ENCODE measurements at regions not wholly inside any gene's neighbourhood (a gene's known extent, or its start where the extent isn't known, plus 50 kb on each side); places are given as distances from the start of the nearest gene placed in this dataset.

DNA sequence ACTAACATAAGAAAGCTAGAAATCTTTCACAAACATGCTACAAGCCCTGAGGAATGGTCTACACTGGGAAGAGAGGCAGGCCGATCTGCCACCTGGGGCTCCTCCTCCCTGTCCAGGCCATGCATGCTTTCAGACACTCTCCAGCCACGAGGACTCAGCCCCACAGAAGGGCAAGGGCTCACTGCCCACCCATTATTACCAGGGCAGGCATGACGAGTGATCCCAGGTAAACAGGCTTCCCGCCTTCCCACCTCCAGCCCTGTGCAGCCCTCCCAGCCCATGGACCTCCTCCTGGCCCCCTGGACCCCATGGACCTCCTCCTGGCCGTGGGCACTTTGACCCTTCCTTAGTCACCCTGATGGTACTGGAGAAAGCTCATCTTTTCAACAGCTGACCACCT is 75.8 kb upstream of the TEX51 start:
- no peaks in the 10 kb centered on the region for H3K36me3 ChIP-seq
- intact Hi-C loops (cut with DNase I): no loop called here
- H3K4me3 ChIP-seq: no peak overlapping the region
- peaks cover 0 to 3% of the 10 kb centered on the region in 2 donors for H3K4me1 ChIP-seq
- TF ChIP-seq, protein P1, sequence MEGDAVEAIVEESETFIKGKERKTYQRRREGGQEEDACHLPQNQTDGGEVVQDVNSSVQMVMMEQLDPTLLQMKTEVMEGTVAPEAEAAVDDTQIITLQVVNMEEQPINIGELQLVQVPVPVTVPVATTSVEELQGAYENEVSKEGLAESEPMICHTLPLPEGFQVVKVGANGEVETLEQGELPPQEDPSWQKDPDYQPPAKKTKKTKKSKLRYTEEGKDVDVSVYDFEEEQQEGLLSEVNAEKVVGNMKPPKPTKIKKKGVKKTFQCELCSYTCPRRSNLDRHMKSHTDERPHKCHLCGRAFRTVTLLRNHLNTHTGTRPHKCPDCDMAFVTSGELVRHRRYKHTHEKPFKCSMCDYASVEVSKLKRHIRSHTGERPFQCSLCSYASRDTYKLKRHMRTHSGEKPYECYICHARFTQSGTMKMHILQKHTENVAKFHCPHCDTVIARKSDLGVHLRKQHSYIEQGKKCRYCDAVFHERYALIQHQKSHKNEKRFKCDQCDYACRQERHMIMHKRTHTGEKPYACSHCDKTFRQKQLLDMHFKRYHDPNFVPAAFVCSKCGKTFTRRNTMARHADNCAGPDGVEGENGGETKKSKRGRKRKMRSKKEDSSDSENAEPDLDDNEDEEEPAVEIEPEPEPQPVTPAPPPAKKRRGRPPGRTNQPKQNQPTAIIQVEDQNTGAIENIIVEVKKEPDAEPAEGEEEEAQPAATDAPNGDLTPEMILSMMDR (IDR thresholded peaks at IDR 0.05): no peak
- H3K9me3 ChIP-seq: no peaks in the 10 kb centered on the region
- DNase-seq: no peak
- H3K27ac ChIP-seq: no peak overlapping the region
- ATAC-seq: no peak
- H3K27me3 ChIP-seq: no peaks in the 10 kb centered on the region

DNA sequence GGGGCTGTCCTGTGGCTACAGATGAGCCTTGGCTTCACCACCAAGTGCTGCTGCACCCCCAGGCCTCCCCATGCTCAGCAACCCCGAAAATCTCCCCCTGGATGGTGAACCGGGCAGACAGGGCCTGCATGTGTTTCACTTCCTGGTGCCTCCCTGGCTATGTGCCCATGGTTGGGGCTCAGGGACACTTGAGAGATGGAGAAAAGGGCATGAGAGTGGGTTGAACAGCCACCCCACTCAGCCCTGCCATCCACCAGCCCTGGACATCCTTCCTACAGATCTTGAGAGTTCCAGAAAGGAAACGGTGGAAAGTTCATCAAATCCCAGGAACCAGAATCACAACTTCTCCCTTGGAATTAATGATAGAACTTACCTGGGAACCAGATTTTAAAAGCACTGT is 74.7 kb upstream of the TEX51 start:
- no peak for ATAC-seq
- Histone ChIP-seq H3K27me3 (no peaks in the 10 kb centered on the region), H3K4me3 (no peak overlapping the region), H3K4me1 (peaks cover 0 to 7% of the 10 kb centered on the region in 2 donors), H3K36me3 (no peaks in the 10 kb centered on the region), H3K9me3 (no peaks in the 10 kb centered on the region), H3K27ac (no peak overlapping the region)
- intact Hi-C loops (cut with DNase I): no loop called here
- DNase-seq: no peak
- TF ChIP-seq, protein P1 (IDR thresholded peaks at IDR 0.05): no peak

DNA sequence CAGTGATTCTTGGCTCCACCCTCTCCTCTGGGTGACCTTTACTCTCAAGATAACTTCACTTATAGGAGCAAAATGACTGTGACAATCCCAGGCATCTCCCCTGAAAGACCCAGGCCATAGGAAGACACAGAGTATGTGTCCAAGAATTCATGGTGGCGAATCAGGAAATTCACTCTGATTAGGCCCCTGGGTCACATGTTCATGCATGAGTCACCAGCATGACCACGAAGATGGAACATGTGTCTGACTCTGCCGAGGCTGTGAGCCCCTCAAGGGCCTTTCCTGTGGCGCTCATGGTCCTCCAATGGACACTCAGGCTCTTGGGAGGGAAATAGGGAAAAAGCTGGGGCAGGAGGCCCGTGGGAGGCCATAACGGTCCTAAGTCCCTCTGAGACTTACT is 74.0 kb upstream of the TEX51 start:
- no peaks in the 10 kb centered on the region for H3K36me3 ChIP-seq
- H3K4me1 ChIP-seq: peaks cover 0 to 7% of the 10 kb centered on the region in 2 donors
- intact Hi-C loops (cut with DNase I): no loop called here
- H3K9me3 ChIP-seq: no peaks in the 10 kb centered on the region
- DNase-seq: no peak
- H3K27ac ChIP-seq: no peak overlapping the region
- H3K27me3 ChIP-seq: no peaks in the 10 kb centered on the region
- no peak for ATAC-seq
- TF ChIP-seq, protein P1 (IDR thresholded peaks at IDR 0.05): no peak
- no peak overlapping the region for H3K4me3 ChIP-seq

DNA sequence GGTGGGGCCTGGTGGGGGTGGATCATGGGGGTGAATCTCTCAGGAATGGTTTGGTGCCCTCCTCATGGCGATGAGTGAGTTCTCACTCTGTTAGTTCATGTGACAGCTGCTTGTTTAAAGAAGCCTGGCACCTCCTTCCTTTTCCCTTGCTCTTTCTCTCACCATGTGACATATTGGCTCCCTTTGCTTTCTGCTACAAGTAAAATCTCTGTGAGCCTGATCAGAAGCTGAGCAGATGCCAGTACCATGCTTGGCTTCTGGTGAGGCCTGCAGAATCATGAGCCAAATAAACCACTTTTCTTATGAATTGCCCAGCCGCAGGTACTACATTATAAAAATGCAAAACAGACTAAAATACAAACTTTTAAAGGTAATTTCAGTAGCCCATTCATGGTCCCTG is 73.4 kb upstream of the TEX51 start:
- DNase-seq: no peak
- Histone ChIP-seq H3K4me1 (peaks cover 0 to 7% of the 10 kb centered on the region in 2 donors), H3K4me3 (no peak overlapping the region), H3K36me3 (no peaks in the 10 kb centered on the region), H3K9me3 (no peaks in the 10 kb centered on the region), H3K27me3 (no peaks in the 10 kb centered on the region), H3K27ac (no peak overlapping the region)
- intact Hi-C loops (cut with DNase I): no loop called here
- no peak for ATAC-seq
- TF ChIP-seq, protein P1 (IDR thresholded peaks at IDR 0.05): no peak

DNA sequence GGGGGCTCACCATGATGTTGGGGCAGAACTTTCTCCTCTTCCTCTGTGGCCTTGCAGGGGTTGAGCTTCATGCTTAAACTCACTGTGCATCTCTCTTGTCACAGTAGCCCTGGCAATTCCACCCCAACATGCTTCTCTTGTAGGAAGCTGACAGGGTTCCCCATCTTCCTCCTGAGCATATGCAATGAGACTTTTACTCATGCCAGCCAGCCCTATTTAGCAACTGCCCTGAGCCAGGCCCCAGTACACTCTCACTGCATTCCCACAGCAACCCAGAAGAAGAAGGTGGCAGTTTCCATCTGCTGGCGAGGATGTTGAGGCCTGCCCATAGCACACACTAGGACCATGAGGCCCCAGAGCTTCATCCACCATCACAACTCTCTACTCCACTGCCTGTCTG is 72.2 kb upstream of the TEX51 start:
- no peaks in the 10 kb centered on the region for H3K36me3 ChIP-seq
- no peak for DNase-seq
- H3K4me1 ChIP-seq: peaks cover 0 to 7% of the 10 kb centered on the region in 2 donors
- no peaks in the 10 kb centered on the region for H3K9me3 ChIP-seq
- intact Hi-C loops (cut with DNase I): no loop called here
- no peak overlapping the region for H3K4me3 ChIP-seq
- no peak overlapping the region for H3K27ac ChIP-seq
- TF ChIP-seq, protein P1 (IDR thresholded peaks at IDR 0.05): no peak
- ATAC-seq: no peak
- H3K27me3 ChIP-seq: no peaks in the 10 kb centered on the region
